ENCODE measurements at regions not wholly inside any gene's neighbourhood (a gene's known extent, or its start where the extent isn't known, plus 50 kb on each side); places are given as distances from the start of the nearest gene placed in this dataset.

GRCh38 chr6:25112322-25112773 is 166.8 kb upstream of the CARMIL1 start:
- no peak for DNase-seq
- Histone ChIP-seq H3K4me3 (ENCODE audit: low read depth, low read length) (no peak overlapping the region), H3K36me3 (replicated peaks) (peaks cover 2% of the 10 kb centered on the region), H3K27me3 (replicated peaks) (no peaks in the 10 kb centered on the region), H3K27ac (no peak overlapping the region)
- in situ Hi-C loops (cut with HindIII; ENCODE audit: low pct_ligation_motif_present, low sequenced_read_pairs): no loop called here
- no peak for TF ChIP-seq CTCF (IDR thresholded peaks at IDR 0.05; ENCODE audit: low read depth, low read length, missing control alignments)

DNA sequence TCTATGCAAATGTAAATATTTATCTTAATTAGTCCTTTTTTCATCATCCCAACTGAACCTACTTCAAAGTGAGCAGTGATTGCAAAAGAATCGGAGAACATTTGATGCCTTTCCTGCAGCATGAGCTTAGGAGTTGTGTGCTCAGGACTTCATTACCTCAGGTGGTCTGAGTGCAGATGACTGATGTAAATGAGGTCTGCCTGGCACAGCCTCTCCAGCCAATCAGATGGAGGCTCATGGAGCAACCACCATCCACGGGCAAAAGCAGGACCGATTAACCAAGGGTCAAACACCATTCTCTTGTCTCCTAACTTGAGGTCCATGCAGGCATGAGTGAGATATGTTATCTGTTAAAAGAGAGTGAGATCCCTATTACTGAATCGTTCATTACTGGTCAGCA is 165.7 kb upstream of the CARMIL1 start:
- in situ Hi-C loops (cut with HindIII; ENCODE audit: low pct_ligation_motif_present, low sequenced_read_pairs): no loop called here
- no peak for TF ChIP-seq CTCF (IDR thresholded peaks at IDR 0.05; ENCODE audit: low read depth, low read length, missing control alignments)
- H3K36me3 ChIP-seq (replicated peaks): peaks cover 2% of the 10 kb centered on the region

DNA sequence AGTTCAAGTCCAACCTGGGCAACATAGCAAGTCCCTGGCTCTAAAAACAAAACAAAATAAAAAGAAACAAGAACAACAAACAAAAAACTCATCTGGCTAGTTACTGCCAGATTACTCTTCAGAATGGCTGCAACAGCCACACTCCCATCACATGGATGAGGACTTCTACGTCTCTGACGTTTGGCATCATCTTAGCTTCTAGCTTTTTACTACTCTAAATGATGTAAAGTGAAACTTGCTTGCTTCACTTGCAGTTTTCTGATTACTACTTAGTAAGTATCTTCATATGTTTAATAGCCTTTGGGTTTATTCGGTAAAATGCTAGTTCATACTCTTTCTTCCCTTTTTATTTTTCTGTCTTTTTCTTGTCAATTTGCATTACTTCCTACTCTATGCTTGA is 161.1 kb upstream of the CARMIL1 start:
- in situ Hi-C loops (cut with HindIII; ENCODE audit: low pct_ligation_motif_present, low sequenced_read_pairs): no loop called here
- TF ChIP-seq CTCF (IDR thresholded peaks at IDR 0.05; ENCODE audit: low read depth, low read length, missing control alignments): no peak
- DNase-seq: no peak
- Histone ChIP-seq H3K27ac (no peak overlapping the region), H3K27me3 (replicated peaks) (no peaks in the 10 kb centered on the region), H3K4me3 (ENCODE audit: low read depth, low read length) (no peak overlapping the region), H3K36me3 (replicated peaks) (peaks cover 2% of the 10 kb centered on the region)

More for the DNA sequence above, 165.7 kb upstream of the CARMIL1 start:
- Histone ChIP-seq H3K27me3 (replicated peaks) (no peaks in the 10 kb centered on the region), H3K4me3 (ENCODE audit: low read depth, low read length) (no peak overlapping the region), H3K27ac (no peak overlapping the region)
- no peak for DNase-seq

- DNase-seq: no peak
- Histone ChIP-seq H3K27me3 (replicated peaks) (no peaks in the 10 kb centered on the region), H3K4me3 (ENCODE audit: low read depth, low read length) (no peak overlapping the region), H3K36me3 (replicated peaks) (no peaks in the 10 kb centered on the region), H3K27ac (no peak overlapping the region)
- TF ChIP-seq CTCF (IDR thresholded peaks at IDR 0.05; ENCODE audit: low read depth, low read length, missing control alignments): no peak
- in situ Hi-C loops (cut with HindIII; ENCODE audit: low pct_ligation_motif_present, low sequenced_read_pairs): no loop called here
Observed at GRCh38 chr6:25121186-25121585, 158.0 kb upstream of the CARMIL1 start.

GRCh38 chr6:25122001-25122400 is 157.2 kb upstream of the CARMIL1 start:
- no peak overlapping the region for H3K27ac ChIP-seq
- no peaks in the 10 kb centered on the region for H3K27me3 ChIP-seq (replicated peaks)
- H3K4me3 ChIP-seq (ENCODE audit: low read depth, low read length): no peak overlapping the region
- H3K36me3 ChIP-seq (replicated peaks): no peaks in the 10 kb centered on the region
- no peak for TF ChIP-seq CTCF (IDR thresholded peaks at IDR 0.05; ENCODE audit: low read depth, low read length, missing control alignments)
- DNase-seq: peak; percentile 34
- in situ Hi-C loops (cut with HindIII; ENCODE audit: low pct_ligation_motif_present, low sequenced_read_pairs): no loop called here

GRCh38 chr6:25122622-25123237 is 156.4 kb upstream of the CARMIL1 start:
- Histone ChIP-seq H3K4me3 (ENCODE audit: low read depth, low read length) (no peak overlapping the region), H3K27ac (no peak overlapping the region), H3K27me3 (replicated peaks) (no peaks in the 10 kb centered on the region), H3K36me3 (replicated peaks) (no peaks in the 10 kb centered on the region)
- in situ Hi-C loops (cut with HindIII; ENCODE audit: low pct_ligation_motif_present, low sequenced_read_pairs): no loop called here
- no peak for TF ChIP-seq CTCF (IDR thresholded peaks at IDR 0.05; ENCODE audit: low read depth, low read length, missing control alignments)
- DNase-seq: no peak
